ENCODE measurements at regions not wholly inside any gene's neighbourhood (a gene's known extent, or its start where the extent isn't known, plus 50 kb on each side); places are given as distances from the start of the nearest gene placed in this dataset.

DNA sequence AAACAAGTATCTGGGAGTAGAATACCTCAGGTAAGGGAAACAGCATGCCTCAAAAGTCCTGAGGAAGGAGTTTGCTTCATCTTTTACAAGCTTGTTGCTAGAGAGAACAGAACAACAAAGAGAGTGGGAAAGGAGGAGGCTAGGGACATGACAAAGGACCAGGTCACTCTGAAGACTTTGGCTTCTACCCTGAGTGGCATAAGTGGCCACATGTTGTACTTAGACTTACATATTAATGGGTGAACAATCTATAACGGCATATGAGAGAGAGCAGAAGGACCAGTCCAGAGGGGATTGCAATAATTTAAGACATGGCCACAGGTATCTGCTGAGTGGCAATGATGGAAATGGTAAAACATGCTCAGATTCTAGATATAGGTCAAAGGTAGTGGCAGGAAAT, 668.3 kb upstream of the ADGRB3 start:
- TF ChIP-seq, protein P1, sequence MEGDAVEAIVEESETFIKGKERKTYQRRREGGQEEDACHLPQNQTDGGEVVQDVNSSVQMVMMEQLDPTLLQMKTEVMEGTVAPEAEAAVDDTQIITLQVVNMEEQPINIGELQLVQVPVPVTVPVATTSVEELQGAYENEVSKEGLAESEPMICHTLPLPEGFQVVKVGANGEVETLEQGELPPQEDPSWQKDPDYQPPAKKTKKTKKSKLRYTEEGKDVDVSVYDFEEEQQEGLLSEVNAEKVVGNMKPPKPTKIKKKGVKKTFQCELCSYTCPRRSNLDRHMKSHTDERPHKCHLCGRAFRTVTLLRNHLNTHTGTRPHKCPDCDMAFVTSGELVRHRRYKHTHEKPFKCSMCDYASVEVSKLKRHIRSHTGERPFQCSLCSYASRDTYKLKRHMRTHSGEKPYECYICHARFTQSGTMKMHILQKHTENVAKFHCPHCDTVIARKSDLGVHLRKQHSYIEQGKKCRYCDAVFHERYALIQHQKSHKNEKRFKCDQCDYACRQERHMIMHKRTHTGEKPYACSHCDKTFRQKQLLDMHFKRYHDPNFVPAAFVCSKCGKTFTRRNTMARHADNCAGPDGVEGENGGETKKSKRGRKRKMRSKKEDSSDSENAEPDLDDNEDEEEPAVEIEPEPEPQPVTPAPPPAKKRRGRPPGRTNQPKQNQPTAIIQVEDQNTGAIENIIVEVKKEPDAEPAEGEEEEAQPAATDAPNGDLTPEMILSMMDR (IDR thresholded peaks at IDR 0.05): no peak
- TF ChIP-seq NPAS2 (CRISPR knock-in tag; IDR thresholded peaks at IDR 0.05; ENCODE audit: borderline replicate concordance) (no peak), MYC (IDR thresholded peaks at IDR 0.05; ENCODE audit: borderline replicate concordance, low read length) (no peak), POLR2AphosphoS2 (conservative IDR thresholded peaks at IDR 0.05; ENCODE audit: low read length) (no peak), BHLHE40 (IDR thresholded peaks at IDR 0.05; ENCODE audit: low read depth, low read length) (no peak)

Measured in A549 (cell line).